Stimulated activated naive CD4-positive, alpha-beta T cell treated with Interleukin-2 at 50 U/mL for 16 hours (primary cell): ENCODE measurements at regions not wholly inside any gene's neighbourhood (a gene's known extent, or its start where the extent isn't known, plus 50 kb on each side); places are given as distances from the start of the nearest gene placed in this dataset.
A peak's percentile ranks its signal among the peaks of the same experiment; 100 is the strongest.

Experiments used
- DNase-seq: peaks from one replicate; lab custom pipeline; 2025; lab: John Stamatoyannopoulos, UW

DNA sequence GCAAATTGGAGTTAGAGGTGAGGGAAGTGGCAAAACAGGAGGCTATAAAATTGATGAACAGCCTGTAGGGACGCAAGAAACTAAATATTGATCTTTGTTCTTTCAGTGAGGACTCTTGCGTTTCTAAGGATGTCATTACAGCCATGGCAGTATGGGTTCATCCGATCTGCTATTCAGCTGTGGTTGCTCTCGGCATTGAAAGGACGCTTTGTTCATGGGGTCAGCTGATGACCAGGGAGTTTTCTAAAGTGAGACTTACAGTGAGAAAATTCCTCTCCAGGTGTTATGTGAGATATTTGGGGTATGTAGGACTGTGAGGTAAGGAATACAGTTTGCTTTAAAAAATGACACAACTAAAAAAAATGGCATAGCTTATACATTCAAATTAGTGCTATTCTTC, 52.7 kb upstream of the PELI1 start:
- no peak for DNase-seq

DNA sequence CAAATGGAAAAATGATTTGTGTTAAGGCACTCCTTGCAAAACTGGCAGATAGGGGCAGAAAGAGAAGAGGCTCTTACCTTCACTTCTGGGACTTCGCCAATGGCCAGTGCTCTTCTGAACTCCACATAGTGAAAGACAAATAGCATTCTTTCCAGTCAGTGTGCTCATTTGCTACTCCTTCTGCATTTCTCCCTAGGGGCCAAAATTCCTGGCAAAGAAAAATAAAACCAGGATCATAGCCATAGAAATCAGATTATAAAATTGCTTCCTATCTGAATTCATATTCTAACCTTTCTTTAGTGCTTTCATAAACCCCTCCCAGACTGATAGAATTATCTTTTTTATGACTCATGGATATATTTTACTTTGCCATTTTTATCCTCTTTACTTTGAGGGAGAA, 56.9 kb upstream of the PELI1 start:
- DNase-seq: no peak

GRCh38 chr2:64202206-64202845, 58.1 kb upstream of the PELI1 start:
- DNase-seq: no peak

DNA sequence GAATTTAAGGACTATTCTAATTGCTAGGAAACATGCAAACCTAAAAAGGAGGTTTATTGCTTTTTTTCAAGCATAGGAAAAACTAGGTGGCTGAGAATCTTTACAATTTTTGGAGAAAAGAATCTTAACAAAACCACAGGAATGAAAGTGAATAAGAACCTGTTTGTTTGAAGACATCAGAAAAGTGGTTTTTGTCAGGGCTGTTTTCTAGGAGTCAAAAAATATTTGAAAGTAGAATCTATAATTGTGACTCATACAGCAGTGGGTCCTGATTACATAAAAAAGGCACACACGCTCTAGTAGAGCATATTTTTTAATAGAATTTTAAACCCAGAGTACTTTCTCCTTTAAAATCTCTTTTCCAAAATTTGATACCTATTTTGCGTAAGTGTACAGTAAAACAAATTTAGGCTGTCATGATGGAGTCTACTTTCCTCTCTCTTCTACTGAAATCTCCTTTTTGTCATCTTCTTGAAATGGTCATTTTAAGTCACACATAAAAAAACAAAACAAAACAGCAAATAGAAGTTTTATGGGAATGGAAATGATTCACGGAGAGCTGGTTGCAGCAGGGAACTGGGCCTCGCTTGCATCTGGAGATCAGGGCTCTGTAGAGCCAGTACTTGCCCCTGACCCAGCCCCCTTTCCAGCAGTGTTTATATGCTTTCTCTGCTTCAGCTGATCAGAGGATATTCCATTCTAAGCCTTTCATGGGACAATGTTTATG, 59.1 kb upstream of the PELI1 start:
- no peak for DNase-seq

GRCh38 chr2:64203858-64204632, 59.8 kb upstream of the PELI1 start:
- peak; percentile 42 for DNase-seq

DNA sequence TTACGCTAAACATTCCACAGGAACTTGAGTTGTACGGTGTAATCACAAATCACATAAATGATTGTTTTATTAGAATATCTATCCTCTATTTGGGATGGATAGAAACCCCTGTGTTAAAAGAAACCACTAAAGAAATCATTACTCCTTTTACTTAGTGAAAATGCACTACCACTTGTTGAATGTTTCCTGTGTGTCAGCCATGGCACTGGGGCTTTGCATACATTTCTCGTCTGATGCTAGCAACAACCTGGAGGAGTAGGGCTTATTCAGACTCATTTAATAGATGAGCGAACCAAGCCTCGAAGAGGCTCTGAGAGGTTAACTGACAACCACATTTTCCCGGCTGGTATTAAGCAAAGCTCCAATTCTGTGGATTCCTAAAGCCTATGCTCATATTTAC, 60.5 kb upstream of the PELI1 start:
- DNase-seq: no peak

DNA sequence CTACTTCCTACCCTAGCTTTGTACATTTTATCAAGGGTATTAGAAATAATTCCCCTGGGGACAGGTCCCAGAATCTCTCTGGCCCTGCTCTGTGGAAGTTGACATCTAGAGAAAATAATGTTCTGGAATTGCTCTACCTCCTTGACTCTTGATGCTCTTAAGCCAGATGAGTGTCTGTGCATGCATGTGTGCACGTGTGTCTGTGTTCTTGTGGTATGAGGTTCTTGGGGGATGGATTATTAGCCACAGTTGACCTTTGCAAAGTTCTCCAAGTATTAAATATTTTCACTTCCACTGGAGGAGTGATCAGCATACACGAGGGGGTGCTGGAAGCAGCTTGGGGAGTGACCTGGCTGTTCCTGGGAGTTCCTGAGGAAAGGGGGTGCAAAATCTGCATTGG, 61.2 kb upstream of the PELI1 start:
- no peak for DNase-seq

- no peak for DNase-seq
Observed at GRCh38 chr2:64207573-64207972, 63.4 kb upstream of the PELI1 start.

GRCh38 chr2:64210816-64211215, 66.6 kb upstream of the PELI1 start:
- no peak for DNase-seq

DNA sequence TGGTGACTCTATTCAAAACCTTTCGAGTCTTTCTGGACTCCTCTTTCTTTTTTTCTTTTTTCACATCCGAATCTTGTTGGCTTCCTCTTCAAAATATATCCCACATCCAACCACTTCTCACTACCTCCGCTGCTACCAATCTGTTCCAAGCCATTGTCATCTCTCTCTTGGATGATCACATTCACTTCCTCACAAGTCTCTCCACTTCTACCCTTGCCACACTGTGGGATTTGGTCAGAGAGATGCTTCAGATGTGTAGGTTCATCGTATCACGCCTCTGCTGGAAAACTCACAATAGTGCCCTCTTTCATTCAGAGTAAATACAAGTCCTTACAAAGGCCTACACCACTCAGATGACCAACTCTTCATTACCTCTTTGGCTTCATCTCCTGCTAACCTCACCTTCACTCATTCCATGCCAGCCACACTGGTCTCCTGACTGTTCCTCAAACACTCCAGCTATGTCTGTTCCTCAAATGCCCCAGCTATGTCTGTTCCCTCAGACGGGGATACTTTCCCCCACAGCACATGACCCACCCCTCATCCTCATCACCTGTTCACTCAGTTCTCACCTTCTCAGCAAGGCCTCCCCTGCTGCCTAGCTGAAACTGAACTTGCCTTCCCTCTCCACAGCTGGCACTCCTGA, 67.2 kb upstream of the PELI1 start:
- DNase-seq: no peak

DNA sequence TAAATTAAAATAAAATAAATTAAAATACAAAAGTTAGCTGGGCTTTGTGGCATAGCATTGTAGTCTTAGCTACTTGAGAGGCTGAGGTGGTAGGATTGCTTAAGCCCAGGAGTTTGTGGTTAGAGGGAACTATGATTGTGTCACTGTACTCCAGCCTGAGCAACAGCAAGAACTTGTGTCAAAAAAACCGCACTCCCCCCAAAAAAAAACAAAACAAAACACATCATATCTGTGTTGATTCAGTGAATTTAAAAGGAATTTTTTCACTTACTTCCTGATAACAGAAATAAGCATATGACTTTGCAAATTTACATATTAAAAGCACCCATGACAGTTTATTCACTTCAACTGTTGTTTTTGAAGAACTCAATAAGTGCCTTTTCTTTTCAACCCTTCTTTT, 68.1 kb upstream of the PELI1 start:
- no peak for DNase-seq

GRCh38 chr2:64212801-64213321, 68.6 kb upstream of the PELI1 start:
- DNase-seq: peak; percentile 46

GRCh38 chr2:64213532-64214275, 69.5 kb upstream of the PELI1 start:
- DNase-seq: peak; percentile 10

- peak; percentile 25 for DNase-seq
Observed at GRCh38 chr2:64214281-64215115, 70.3 kb upstream of the PELI1 start.

- DNase-seq: no peak
Observed at GRCh38 chr2:64217198-64217869, 73.1 kb upstream of the PELI1 start.

GRCh38 chr2:64218137-64218802, 74.0 kb upstream of the PELI1 start:
- no peak for DNase-seq

DNA sequence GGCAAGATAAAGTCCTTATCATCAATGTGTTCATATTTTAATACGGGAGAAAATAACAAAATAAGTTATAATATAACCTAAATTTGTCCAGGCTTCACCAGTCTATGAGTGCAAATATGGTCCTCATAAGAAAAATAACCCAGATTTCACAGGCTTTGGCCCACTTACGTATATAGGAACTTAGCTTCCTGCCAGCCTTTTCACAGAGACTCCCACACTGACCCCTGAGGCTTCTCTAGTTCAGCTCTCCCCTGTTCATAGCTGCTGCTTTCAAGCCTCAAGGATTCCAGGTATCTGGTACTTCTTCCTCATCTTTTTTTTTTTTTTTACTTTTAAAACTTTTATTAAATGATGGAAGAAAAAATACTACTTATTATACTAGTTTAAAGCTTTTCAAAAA, 74.9 kb upstream of the PELI1 start:
- DNase-seq: no peak

DNA sequence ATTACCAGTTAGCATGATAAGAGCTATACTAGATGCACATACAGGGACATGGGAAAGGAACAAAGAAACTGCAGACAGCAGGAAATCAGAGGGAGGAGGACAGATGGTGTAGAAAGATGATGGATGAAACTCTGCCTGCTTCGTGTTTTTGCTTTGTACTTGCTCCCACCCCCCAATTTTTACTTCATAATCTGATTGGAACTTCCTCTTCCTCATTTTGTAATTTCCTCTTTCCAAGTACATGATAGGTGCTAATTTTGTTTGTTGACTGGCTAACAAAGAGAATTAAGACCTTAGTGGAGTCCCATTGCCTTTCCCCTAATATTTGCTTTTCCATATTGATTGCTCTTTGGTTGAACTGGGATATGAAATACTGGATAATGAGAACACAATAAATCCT, 76.0 kb upstream of the PELI1 start:
- DNase-seq: no peak

- no peak for DNase-seq
Observed at GRCh38 chr2:64220894-64221617, 76.8 kb upstream of the PELI1 start.
